AG10803 (cell line): ENCODE measurements at regions not wholly inside any gene's neighbourhood (a gene's known extent, or its start where the extent isn't known, plus 50 kb on each side); places are given as distances from the start of the nearest gene placed in this dataset.

Experiments used
- DNase-seq: peaks from one replicate; pipeline ENCODE4 v3.0.0; 2010; ENCODE audit warnings: low read depth
- H3K4me3 ChIP-seq: 2 replicates; pipeline ENCODE4 v1.5.1; 2011; ENCODE audit warnings: mild to moderate bottlenecking, low read length, control low read depth
- CTCF ChIP-seq: conservative IDR thresholded peaks from 2 replicates; pipeline ENCODE4 v1.5.1; 2011; ENCODE audit warnings: mild to moderate bottlenecking, low read length, control low read depth, inconsistent platforms

- H3K4me3 ChIP-seq: no peak overlapping the region
- DNase-seq: no peak
- TF ChIP-seq CTCF: no peak
Observed at GRCh38 chr11:123365955-123366354, 64.1 kb upstream of the GRAMD1B start.

GRCh38 chr11:123364080-123364479 is 66.0 kb upstream of the GRAMD1B start:
- H3K4me3 ChIP-seq: no peak overlapping the region
- no peak for DNase-seq
- no peak for TF ChIP-seq CTCF

- DNase-seq: no peak
- no peak for TF ChIP-seq CTCF
- no peak overlapping the region for H3K4me3 ChIP-seq
Observed at GRCh38 chr11:123363556-123363955, 66.5 kb upstream of the GRAMD1B start.

- no peak overlapping the region for H3K4me3 ChIP-seq
- no peak for DNase-seq
Observed at GRCh38 chr11:123362941-123363340, 67.1 kb upstream of the GRAMD1B start.

GRCh38 chr11:123362186-123362585 is 67.9 kb upstream of the GRAMD1B start:
- no peak for DNase-seq
- no peak overlapping the region for H3K4me3 ChIP-seq

More at GRCh38 chr11:123362941-123363340, 67.1 kb upstream of the GRAMD1B start:
- TF ChIP-seq CTCF: no peak

GRCh38 chr11:123361110-123361509 is 69.0 kb upstream of the GRAMD1B start:
- H3K4me3 ChIP-seq: no peak overlapping the region
- DNase-seq: no peak
- TF ChIP-seq CTCF: no peak

More at GRCh38 chr11:123362186-123362585, 67.9 kb upstream of the GRAMD1B start:
- TF ChIP-seq CTCF: no peak

- H3K4me3 ChIP-seq: no peak overlapping the region
- DNase-seq: no peak
- TF ChIP-seq CTCF: no peak
Observed at GRCh38 chr11:123360267-123360936, 69.7 kb upstream of the GRAMD1B start.
